ENCODE measurements at regions not wholly inside any gene's neighbourhood (a gene's known extent, or its start where the extent isn't known, plus 50 kb on each side); places are given as distances from the start of the nearest gene placed in this dataset.

DNA sequence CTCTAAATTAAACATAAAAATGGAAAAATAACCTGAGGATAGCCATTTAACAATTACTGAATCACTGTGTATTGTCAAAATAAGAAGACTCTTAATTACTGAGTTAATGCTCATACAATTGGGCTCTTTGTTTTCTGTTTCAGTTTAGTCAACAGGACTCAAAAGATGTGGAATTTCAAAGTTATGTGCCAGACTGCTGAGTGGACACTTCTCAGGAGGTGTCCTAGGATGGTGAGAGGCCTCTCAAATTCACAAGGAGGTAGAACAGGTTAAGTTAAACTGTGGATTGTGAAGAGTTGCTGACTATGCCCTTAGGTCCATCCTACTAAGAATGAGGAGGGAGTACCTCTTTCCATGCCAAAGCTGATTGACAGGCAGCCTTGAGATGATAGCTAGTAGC is 157.7 kb upstream of the CHRM2 start:
- TF ChIP-seq EZH2 (IDR thresholded peaks at IDR 0.05; ENCODE audit: insufficient read depth, poor library complexity, severe bottlenecking) = no peak
- TF ChIP-seq EZH2phosphoT487 (IDR thresholded peaks at IDR 0.05; ENCODE audit: insufficient read depth, low read depth) = no peak

Measured in GM23248 (cell line).